ENCODE measurements at regions not wholly inside any gene's neighbourhood (a gene's known extent, or its start where the extent isn't known, plus 50 kb on each side); places are given as distances from the start of the nearest gene placed in this dataset.

- no peak for TF ChIP-seq EZH2 (IDR thresholded peaks at IDR 0.05)
- TF ChIP-seq CTCF (IDR thresholded peaks at IDR 0.05), result no peak
Measured at GRCh38 chr10:129005804-129006203, 461.2 kb upstream of the MGMT start.
